KG1 (cell line): ENCODE measurements at regions not wholly inside any gene's neighbourhood (a gene's known extent, or its start where the extent isn't known, plus 50 kb on each side); places are given as distances from the start of the nearest gene placed in this dataset.

ENCODE experiments used
- DNase-seq: peaks from one replicate; lab custom pipeline; 2025; lab: John Stamatoyannopoulos, UW

GRCh38 chr1:198864695-198865094 lies 225.9 kb downstream of the PTPRC start:
- no peak for DNase-seq

- no peak for DNase-seq
These were observed 226.5 kb downstream of the PTPRC start for GRCh38 chr1:198865319-198865718.

DNA sequence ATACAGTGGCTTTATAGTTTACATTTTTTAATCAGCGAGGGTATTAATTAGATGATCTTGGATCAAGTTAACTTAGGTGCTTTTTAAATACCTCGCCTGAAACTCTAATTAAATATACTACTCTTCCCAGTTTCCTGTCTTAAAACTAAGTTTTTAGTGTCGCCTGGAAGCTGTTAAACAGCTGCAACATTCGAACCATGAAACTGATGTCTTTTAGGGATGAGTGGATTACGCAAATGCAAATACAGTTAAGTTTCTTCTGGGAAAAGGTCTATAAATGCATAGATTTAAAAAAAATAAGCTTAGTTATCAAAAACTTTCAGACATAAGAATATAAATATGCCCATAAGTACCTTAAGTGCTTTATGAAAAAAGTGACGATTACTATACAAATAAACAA lies 228.3 kb downstream of the PTPRC start:
- no peak for DNase-seq

GRCh38 chr1:198873696-198874230 lies 234.9 kb downstream of the PTPRC start:
- no peak for DNase-seq

DNA sequence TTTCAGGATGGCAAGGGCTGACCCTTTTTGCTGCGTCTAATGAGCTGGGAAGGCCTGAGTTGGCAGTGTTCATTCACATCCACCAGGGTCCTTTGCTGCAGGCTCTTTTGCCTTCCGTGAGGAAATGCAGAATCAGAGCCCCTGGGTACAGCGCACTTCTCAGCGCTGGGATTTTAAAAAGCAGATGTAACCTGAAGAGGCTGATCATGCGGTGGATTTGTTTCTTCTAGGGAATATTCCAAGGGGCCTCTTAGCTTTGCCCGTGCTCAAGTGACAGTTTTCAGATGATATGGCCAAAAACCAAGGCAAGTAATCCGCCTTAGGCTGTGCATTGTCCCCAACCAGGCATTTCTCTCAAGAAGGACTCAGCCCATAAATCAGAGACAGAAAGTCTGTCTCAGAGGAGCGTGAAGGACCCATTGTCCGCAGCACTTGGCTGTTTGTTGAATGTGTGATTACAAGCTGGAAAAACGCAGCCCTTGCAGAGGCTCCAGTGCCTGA lies 237.6 kb downstream of the PTPRC start:
- DNase-seq, result no peak

GRCh38 chr1:198878566-198878965 lies 239.7 kb downstream of the PTPRC start:
- DNase-seq, result no peak

DNA sequence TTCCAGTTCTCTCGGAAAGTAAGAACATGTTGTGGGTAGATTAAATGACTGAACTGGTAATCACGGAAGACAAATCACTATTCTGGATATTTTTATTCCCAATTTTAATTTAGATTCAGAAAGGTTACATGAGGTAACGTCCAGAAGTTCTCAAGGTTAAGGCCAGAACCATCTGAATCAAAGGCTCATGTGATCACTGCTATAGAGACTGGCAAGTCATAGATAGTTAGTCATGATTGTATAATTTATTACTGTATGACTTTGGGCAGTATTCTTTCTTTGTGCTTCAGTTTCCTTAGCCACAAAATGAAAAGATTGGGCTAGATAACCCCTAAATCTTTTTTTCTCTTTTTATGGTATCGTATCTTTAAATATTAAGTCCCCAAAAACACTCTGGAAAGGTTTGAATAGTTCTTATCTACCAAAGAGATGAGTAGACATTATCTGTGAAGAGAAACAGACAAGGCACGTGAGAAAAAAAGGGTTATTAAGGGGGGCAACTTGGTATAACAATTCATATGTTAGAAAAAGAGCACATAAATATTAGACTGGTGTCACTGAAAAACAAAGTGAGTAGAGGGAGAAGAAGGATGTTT lies 241.0 kb downstream of the PTPRC start:
- DNase-seq, result no peak

- DNase-seq, result no peak
These were observed 241.6 kb downstream of the PTPRC start for GRCh38 chr1:198880397-198880796.

DNA sequence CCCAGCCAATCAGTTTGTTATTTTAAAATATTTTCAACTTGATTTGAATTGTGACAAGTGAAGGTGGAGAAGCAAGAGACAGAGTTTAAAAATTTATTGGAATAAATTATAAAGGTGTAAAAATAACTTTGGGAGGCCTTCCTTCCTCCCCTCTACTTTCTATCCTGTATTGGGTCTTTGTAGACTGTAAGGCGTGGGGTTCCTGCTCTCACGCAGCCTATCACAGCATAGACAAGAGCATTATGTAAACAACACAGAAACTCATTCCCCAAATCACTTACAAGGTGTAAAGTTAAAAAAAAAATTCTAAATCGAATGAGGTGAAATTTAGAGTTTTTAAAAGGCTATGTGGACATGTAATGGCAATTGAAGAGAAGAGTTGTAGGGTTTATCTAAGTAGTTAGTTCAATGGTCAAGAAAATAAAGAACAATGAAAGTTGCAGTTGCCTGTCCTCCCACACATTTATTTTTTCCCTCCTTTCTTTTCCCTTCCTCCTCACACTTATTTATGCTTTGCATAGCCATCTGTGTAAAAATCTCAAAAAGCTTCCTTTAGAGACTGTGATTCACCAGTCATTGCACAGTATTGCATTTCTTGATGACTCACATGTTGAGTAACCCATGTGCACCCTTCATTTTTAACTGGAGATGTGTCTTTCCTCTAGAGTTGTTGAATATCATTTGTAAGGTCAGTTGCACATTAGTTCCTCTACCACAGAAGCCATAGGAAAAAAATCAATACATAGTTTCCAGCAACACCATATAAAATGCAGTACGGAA lies 242.2 kb downstream of the PTPRC start:
- DNase-seq, result peak; percentile 20

DNA sequence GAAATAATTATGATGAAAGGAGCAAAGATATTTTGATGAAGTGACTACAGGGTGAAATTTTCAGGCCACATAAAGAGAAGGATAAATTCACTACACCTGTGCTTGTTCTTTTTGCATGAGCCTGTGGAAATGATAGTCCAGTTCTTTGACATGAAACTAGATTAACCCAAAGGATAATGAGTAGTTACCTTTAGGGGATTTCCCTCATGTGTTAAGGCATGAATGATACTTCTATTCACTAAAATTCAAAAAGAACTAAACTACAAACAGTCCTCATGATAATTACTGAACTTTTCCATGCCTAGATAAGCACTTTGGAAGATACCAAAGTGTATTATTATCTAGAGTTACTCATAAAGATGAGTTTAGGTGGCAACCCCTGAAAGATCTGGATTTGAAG lies 244.3 kb downstream of the PTPRC start:
- DNase-seq, result no peak

- DNase-seq, result no peak
These were observed 249.0 kb downstream of the PTPRC start for GRCh38 chr1:198887866-198888265.

DNA sequence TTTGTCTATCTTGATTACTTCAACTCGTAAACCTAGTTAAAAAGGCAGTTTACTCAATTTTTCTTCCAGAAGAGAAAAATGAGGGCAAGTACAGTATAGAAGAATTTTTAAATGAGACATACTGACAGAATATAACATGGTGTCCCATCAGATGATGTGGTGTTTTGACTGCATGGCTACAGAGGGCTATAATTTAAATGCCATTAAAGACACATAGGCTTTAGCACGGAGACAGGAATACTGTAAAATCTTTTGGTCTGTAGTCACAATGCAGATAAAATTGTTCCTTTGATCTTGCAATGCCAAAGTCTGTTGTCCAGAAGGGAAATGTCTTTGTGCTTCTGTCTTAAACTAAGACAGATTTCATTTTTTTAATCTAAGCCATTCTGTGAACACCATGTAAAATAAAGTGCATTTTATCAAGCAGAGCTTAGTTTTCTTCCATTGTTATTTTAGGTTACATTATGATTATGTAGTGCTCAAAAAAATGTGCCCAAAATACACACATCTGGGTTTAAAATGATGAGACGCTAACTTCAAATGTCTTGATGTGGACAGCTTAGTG lies 249.6 kb downstream of the PTPRC start:
- DNase-seq, result no peak

DNA sequence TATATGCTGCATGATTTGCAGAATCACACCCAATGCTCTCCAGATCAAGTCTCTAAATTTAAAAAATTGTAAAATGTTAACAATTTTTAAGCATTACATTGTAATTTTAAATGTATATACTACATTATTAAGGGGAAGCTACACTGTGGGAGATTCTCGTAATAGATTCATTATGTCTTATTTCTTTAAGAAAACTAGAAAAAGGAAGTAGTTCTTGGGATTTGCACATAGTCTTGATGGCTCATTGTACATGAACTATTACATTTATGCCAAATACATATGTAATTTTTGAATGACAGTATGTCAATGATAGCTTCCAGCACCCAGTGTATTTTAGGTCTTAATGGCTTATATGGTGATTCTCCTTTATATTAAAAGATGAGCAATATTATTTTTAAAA lies 250.3 kb downstream of the PTPRC start:
- DNase-seq, result no peak

GRCh38 chr1:198889749-198890148 lies 250.9 kb downstream of the PTPRC start:
- no peak for DNase-seq

DNA sequence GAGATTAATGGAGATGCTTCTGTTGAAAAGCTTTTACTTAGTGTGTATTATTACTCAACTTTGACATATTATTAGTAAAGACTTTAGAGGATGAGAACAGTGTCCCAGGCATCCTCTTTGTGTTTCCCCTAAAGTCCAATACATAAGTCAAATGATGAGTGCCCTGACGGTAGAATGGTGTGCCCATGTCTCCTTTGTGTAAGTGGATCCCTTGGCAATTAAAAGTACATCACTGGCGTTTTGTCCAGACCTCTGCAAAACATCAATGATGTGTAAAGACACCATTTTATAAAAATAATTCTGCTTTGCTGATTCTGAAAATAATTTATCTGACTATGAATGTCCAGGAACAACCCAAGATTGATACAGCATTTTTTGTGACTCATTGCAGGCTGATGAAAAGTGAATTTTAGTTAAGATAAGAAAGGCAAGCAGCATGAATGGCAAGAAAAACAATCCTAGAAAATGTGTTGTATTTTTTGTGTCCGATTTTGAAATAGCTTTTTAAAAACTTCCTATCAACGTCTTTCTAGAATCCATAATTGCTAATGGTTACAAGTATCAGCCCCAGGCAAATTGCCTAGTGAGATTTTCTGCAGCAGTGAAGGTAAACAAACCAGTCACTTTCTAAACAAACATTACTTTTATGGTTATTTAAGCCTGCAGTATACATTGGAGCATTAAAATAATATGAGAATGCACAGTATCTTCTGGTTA lies 251.5 kb downstream of the PTPRC start:
- no peak for DNase-seq

GRCh38 chr1:198892065-198892464 lies 253.2 kb downstream of the PTPRC start:
- DNase-seq, result no peak

DNA sequence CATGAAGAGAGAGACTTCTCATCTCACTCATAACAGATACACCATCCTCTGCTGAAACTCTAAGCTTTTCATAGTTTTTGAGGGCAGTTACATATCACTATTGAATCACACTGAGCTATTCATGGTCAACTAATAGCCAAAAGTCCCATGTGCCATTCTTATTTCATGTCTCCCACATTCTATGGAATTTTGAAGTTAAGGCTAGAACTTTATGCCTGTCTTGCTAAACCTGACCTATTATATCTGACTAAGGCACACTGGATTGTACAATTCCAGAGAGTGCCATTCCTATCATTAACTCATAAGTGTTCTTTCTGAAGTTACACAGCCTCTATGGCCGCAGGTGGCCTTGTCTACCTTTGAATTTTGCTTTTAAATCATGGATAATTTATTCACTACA lies 254.3 kb downstream of the PTPRC start:
- DNase-seq, result no peak

DNA sequence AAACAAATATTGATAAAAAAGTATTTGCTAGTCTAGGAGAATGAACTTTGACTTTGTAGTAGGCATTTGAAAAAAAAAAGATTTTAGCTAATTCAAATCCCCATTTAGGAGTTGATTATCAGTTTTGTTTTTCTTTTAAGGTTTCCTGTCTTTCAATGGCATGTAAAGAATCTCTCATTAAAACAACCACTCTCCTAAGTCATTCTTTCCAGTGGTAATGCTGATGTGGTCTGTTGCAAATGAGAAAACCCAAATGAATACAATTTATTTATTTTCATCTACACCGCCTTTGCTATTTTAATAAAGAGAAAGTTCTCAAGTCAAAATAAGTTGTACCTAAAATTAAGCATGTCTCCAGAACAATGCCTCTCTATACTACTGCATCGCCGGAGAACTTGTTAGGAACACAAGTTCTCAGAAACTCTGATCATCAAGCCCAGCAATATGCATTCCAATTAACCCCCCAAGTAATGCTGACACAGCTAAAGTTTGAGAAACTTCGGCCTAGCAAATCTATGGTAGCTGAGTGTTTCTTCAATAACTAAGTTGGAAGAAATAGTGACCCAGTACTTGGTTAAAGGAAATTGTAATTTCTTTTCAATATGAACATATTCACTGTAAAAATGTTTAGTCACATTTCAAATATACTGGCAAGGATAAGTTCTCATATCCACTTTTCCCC lies 255.1 kb downstream of the PTPRC start:
- no peak for DNase-seq

GRCh38 chr1:198901266-198901665 lies 262.4 kb downstream of the PTPRC start:
- no peak for DNase-seq

- DNase-seq, result no peak
These were observed 263.8 kb downstream of the PTPRC start for GRCh38 chr1:198902655-198903054.

- no peak for DNase-seq
These were observed 264.4 kb downstream of the PTPRC start for GRCh38 chr1:198903203-198903602.

DNA sequence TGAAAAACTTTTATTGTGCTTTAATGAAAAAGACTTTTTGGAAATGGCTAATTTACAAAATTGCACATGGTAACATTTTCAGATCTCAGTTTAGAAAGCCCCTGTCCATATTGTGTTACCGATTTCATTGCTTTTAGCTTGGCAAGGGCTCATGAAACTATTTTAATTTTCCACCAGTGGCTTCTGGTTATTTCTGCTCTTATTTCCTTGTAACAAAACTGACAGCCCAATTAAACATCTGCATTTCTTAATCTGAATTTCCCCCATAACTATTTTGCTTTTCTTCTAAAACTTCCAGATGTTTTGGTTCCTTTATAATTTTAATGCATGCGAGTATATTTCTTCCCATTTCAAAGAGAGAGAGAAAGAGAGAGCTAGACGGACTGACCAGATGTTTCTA lies 264.8 kb downstream of the PTPRC start:
- DNase-seq, result no peak
